HG02938 (cell line): ENCODE measurements at regions not wholly inside any gene's neighbourhood (a gene's known extent, or its start where the extent isn't known, plus 50 kb on each side); places are given as distances from the start of the nearest gene placed in this dataset.

Experiments
- ATAC-seq: cut with Tn5 transposase; IDR thresholded peaks from one replicate; pipeline ENCODE4 v1.9.1; 2021; ENCODE audit warnings: mild to moderate bottlenecking, moderate library complexity; ENCODE audit not compliant: unreplicated experiment

DNA sequence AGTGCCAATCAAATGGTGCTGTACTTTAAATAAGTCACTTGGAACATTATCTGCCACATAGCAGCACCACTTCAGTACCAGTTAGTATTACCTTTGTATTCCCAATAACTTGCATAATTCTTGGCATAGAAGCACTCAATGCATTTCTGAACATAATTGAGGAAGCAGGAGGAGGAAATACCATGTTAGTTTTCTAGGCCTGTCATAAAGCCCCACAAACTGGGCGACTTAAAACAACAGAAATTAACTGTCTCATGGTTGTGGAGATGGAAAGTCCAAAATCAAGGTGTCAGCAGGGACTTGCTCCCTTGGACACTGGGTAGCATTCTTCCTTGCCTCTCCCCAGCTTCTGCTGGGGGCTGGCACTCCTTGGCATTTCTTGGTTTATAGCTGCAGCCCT lies 296.2 kb downstream of the HS3ST1 start:
- no peak for ATAC-seq

DNA sequence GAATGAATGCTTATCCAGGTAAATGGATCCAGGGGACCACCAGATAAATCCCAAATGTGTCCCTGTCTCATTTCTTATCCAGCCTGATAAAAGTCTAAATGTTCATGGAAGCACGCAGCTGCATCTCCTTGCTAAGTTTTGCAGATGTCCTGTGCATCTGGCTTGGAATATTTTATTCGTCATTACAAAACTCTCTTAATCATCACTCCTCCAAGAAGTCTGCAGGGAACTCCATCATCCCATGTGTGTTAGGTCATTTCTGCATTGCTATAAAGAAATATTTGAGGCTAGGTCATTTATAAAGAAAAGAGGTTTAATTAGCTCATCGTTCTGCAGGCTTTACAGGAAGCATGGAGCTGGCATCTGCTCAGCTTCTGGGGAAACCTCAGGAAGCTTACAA lies 297.2 kb downstream of the HS3ST1 start:
- ATAC-seq, result no peak

DNA sequence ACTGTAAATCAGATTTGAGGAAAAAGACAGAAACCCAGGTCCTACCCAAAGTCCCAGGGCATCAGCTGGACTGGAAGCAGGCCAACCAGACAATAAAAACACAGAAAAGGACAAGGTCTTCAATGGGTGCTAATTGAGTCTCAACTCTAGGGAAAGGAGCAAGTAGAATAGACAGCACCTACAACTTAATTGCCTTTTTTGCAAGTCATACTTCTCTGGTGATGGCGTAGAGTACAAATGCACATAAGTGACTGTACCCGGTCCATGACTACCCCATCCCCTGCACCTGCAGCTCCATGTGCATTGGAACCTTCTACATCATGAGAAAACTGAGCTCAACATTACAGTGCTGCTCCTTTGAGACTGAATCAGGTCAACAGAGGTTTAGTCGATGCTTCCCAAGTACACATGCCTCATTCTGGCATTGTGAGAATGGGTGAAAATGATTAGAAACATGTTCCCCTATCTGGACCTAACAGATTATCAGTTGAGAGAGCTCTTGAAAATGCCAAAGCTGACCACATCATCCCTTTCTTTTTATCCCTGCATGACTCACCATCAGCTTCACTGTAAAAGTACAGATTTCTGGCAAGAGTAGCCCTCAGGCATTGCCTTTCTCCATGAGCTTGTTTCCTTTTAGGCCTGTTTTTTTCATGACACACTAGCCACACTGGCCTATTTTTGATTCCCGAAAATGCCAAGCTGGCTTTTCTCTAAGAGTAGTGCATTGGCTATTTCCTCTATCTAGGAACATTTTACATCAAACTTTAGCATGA lies 298.3 kb downstream of the HS3ST1 start:
- ATAC-seq, result no peak

DNA sequence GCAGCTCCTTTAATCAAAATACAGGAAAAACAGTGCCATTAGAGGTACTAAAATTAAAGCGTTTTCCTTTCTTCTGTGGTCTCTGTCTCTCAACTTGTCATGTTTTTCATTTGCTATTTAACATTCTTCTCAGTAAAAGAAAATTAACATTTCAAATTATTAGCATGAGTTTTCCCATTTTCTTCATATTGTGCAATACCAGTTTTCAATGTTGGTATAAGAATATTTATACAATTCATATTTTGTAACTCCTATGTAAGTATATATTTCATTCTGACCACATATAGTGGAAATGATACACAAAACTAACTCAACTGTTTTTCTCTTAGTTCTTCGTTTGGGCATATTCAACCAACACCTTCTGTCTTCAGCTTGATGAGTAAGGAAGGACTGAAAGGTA lies 308.3 kb downstream of the HS3ST1 start:
- ATAC-seq, result no peak

DNA sequence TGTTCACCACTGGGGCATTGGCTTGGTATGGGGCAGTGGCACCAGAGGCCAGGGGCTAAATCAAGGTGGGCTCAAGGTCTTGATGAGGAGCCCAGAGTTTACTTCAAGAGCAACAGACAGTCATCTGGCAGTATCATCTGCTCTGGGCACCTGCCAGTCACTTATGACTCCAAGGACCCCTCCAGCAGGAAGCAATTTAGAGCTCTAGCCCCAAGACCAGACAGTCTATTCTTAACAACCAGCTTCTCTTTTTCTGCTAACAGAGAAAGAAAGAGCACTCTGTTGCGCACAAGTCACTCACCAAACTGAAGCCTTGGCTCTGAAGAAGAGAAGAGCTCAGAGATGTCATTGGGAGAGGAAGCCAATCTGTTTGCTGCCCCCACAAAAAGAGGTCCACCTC lies 309.2 kb downstream of the HS3ST1 start:
- ATAC-seq, result no peak

DNA sequence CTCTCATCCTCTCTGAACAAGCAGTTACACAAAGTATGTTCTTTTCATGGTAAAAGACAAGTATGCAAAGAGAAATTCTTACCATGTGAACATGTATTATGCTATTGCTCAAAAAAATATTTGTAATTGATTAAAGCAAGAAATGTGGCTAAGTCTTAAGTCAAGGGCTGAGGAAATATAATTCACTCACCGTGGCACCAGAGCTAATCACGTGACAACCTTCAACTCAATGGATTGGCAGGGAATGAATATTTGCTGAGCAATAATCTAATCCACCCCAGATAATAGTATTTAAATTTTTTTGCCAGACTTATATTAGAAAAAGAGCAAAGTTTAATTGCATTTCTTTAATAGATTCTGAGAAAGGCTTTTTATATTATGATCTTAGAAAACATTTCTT lies 310.2 kb downstream of the HS3ST1 start:
- no peak for ATAC-seq

DNA sequence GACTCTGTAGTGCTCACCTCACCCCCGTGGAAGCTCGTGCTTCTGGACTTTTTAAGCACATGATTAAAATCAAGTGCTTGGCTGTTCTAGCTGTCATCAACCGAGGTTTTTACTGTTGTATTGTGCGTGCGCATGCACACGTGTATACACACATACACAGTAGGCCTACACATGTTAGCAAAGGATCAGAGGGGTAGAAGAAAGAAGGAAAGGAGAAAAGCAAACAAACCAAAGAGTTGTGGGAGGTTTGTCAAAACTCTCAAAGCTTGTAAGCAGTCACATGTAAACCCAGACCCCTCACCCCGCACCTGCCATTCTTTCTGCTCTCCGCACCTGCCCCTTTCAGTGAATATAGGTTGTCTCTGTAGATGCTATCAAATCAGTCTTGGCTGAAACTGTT lies 311.8 kb downstream of the HS3ST1 start:
- ATAC-seq, result no peak

DNA sequence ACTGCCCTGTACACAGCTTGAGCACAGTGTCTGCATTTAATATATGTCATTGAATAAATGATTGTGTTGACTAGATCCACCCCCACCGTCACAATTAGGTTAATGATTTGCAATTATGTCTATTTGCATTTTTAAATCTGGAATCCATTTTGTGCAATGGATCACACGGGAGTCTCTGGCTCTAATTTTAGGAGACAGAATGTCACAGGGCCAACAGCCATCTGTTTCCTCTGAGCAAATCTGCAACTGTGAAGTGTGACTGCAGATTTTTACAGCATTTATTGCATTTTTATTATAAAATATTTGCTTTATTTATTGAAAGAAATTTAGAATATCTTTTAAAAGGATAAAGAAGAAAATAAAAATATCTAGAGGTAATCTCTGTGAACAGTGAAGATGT lies 316.8 kb downstream of the HS3ST1 start:
- no peak for ATAC-seq

DNA sequence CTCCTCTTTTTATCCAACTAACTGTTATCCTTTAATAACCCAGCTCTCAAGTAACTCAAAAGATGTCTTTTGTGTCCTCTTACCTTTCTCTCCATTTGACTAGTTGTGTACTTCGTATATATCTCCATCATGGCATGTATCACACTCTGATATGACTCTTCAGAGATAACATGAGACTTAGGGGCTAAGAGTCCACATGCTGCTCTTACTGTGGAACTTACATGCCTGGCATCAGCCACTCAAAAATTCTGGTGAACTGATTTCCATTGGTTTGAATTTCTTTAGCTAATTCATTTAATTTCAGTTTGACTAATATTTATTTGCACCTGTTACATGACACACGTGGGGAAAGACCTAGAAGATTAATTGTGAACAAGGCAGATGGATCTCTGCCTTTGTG lies 317.3 kb downstream of the HS3ST1 start:
- no peak for ATAC-seq

DNA sequence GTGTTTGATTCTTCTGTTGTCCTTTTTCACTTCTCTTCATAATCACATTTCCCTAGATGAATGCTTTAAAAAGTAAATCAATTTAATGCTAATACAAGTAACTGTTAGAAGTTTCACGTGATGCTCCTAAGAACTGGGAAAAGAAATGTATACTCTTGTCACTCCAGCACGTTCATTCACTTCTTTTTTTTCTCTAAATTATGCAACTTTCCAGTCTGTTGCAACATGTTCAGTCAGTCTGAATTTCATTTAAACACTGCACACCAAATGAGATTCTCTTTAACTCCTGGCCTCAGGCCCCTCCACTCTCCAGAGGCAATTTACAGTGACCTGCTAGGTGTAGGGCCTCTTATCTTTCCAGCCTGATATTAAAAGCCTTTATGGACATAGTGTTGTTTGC lies 321.9 kb downstream of the HS3ST1 start:
- no peak for ATAC-seq

DNA sequence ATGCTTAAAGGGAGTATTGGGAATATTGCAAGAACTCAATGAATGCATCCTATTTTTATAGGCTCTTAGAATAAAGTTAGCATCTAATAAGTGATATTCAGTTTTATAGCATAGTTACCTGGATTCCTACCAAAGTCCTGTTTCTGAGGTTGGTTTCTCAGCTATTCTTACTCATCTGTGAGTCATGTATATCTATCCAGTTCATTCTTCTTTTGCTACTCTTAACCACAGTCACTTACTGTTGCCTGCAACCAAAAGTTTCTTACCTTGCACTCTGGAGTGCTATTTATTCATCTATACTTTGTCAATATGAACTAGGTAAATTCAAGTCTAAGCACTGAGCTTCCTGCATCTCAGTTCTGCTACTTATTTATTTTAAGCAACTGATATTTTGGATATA lies 322.5 kb downstream of the HS3ST1 start:
- peak; percentile 83 for ATAC-seq

DNA sequence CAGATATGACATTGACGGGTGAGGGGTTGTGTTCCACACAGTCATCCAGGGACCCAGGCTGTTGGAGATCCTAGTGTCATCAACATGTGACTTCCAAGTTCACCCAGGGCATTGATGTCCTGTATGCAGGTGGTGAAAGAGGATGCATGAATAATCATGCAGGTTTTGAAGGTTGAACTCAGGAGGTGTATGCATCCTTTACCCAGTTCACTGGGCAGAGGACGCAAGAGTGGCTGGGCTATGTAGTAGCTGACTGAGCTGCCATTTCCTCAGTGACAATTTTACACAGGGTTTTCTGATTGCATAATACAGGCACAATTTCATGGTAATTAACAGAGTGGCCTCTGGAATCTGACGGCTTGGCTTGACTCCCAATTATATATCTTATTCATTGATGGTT lies 323.0 kb downstream of the HS3ST1 start:
- no peak for ATAC-seq

DNA sequence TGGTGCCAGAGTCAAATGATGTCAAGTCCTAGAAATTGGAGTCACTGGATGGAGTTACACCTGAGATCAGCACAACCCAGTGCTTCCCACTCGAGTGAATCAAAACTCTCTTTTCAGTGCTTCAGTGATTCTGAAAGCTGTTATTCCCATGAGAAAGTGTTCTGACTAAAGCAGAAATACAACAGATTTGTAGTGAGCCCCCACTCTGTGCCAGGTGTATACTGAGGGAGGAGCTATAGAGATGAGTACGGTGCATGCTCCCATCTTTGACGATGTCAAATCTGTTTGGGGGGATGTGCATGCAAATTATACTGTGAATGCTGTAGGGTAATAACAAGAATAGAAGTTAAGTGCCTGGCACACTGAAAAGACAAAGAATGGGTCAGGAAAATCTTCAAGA lies 330.2 kb downstream of the HS3ST1 start:
- ATAC-seq, result no peak

DNA sequence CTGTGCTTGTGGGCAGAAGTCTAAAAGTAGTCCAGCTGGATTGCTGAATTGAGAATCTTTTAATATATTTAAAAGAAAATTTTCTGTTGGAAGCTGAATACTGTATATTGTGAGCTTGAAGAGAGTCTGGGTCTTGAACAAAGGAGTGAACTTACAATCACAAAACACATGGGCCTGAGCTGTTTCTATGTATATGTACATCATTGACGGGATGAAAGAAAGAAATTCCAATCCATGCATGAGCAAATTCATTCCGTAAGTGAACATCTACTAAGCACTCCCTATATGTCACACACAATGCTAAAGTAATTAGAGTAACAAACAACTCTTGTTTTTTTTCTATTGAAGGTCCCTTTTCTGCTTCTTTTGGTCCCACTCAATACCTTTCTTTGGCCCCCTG lies 331.0 kb downstream of the HS3ST1 start:
- ATAC-seq, result no peak

DNA sequence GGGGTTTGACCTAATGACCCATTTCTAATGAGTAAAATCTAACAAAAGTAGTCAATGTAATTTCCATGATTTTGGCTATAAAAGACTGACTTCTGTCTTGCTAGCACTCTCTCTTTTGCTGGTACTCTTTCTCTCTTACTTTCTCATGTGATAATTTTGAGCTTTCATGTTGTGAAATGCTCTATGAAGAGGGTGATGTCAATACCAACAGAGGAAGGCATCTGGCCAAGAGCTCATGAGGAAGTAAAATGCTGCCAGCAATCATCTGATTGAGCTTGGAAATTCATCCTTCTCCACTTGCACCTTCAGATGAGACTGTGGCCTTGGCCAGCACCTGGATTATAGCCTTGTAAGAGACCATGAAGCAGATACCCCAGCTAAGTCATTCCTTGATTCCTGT lies 347.7 kb downstream of the HS3ST1 start:
- no peak for ATAC-seq

DNA sequence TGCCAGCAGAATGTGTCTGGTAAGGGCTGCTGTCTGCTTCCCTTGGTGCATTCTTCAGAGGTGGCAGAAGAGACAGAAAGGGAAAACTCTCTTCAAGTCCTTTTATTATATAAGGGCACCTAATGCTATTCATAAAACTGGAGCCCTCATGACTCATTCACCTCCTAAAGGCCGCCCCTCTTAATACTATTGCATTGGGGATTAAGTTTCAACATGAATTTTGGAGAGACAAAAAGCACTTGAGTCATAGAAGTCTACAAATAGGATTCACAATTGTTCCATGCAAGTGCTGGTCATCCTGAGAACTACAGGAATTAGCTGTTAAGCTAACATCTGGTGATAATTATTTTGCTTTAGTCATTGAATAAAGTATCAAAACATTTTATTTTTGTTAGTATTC lies 349.5 kb downstream of the HS3ST1 start:
- ATAC-seq, result no peak

DNA sequence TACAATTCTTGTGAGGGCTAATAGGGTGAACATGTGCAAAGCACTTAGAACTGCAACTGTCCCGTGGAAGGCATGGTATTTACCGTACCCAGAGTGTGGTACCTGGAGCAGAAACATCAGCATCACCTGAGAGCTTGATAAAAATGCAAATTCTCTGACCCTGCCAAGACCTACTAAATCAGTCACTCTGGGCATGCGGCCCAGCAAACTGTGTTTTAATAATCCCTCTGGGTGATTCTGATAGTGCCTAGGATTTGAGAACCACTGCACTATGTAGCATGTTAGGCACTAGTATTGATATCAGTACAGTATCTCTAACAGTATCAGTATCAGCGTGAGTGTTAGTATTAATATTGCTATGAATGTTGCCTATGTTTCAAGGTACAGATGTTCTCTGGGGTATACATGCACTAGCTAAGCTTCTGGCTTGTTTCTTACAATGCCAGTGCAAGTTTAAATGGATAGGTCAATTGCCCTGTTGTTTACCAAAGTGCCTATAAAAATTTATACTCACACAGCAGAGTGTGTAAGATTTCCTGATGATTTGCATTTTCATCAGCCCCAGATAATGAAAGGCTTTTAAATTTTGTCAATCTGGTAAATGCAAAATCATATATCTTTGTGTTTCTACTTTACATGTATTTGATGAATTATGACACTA lies 354.0 kb downstream of the HS3ST1 start:
- ATAC-seq, result no peak

DNA sequence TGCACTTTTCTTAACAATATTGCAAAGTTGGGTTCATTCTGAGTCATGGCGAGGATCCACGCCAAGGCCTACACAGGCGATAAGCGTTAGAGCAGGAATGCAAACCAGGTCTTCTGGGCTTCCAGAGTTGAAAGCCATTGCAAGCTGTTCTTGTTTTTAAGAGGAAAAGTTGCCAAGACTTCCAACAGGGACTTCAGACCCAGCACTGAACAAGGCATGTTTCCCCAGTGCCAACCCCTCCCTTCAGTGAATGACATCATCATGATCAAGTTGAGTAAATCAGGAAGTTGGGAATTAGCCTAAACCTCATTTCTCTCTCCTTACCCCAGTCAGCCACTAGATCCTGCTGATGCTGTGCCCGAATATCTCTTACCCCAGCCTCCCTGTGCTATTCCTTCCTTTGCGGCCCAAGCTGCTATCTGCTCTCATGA lies 355.1 kb downstream of the HS3ST1 start:
- no peak for ATAC-seq

DNA sequence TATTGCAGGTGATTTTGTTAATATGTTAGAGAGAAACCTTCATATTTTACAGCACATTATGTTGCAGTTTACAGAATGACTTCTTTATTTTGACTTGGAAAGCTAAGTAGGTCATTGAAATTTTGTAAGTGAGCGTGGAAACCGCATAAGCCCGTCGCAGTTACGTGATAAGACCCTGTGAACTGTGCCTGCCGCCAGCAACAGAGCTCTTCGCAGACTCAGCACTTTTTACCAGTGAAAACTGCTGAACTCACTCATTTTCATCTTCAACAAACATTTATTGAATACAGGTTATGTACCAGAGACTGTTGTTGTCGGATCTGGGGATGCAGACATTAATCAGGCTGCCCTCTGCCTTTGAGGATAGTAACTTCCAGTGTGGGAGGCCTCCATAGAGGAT lies 355.7 kb downstream of the HS3ST1 start:
- ATAC-seq, result no peak

DNA sequence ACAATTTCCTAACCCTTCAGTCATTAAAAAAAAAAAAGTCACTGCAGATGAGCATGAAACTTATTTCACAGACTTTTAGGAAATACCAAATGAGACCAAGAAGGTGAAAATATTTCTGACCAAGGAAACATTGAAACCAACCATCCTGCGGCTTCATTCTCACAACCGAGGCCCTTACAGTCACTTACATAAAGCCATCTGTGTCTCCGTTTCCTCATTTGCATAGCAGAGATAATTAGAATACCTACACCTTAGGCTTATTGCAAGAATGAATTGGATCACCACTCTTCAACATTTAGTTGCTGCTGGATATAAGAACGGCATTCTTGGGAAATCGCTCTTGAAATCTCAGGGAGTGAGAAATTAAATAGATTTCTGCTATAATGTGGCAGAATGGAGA lies 356.2 kb downstream of the HS3ST1 start:
- ATAC-seq, result no peak

DNA sequence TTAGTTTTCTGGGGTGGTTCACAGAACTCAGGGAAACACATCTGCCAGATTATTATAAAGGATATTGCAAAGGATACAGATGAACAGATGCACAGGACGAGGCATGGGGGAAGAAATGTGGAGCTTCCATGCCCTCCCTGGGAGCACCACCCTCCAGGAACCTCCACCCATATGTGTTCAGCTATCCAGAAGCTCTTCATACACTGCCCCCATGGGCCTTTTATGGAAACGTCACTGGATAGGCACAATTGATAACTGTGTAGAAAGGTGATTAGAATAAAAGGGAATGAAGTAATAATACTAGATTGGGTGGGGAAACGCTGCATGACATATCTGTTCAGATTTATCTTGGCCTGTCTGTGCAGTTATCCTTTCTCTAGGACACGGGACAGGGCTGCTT lies 357.9 kb downstream of the HS3ST1 start:
- ATAC-seq, result no peak

DNA sequence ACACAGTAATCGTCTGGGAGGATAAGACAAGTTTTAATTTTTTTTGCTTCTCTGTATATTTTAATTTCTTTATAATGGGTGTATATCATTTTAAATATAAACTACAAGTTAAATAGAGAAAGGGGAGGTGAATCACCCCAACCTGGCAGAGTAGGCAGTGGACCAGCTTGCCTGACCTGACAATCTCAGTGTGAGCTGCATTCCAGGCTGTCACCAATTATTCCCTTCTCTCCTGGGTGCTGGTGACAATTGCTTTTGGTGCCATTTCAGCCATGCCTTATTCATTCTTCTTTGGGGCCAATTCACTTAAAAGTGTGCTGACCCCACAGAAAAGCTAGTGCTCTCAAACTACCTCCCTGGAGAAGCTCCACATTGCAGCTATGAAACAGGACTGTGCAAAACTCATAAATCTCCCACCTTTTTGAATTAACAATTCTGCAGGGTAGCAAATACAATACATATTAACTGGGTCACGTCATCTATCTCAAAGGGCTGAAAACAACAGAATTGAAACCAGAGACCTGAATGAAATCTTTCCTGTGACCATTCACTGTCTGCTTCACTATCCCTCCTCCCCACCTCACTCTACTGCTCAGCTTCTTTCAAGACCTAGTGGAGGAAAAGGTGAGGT lies 359.0 kb downstream of the HS3ST1 start:
- no peak for ATAC-seq
